Inferior parietal cortex (tissue), 1 donor: ENCODE measurements at regions not wholly inside any gene's neighbourhood (a gene's known extent, or its start where the extent isn't known, plus 50 kb on each side); places are given as distances from the start of the nearest gene placed in this dataset.

Source experiments
- DNase-seq: peaks from one replicate; pipeline ENCODE4 v3.0.0-alpha.2; 2016; ENCODE audit errors: extremely low spot score

GRCh38 chr4:138964716-138965426 lies 50.7 kb upstream of the NOCT start:
- DNase-seq: no peak

GRCh38 chr4:138963412-138963811 lies 52.2 kb upstream of the NOCT start:
- DNase-seq: no peak

- no peak for DNase-seq
Observed at GRCh38 chr4:138961664-138962063, 53.9 kb upstream of the NOCT start.

- no peak for DNase-seq
Observed at GRCh38 chr4:138961129-138961528, 54.5 kb upstream of the NOCT start.

GRCh38 chr4:138960175-138960710 lies 55.3 kb upstream of the NOCT start:
- no peak for DNase-seq

- peak; percentile 57 for DNase-seq
Observed at GRCh38 chr4:138959097-138959815, 56.3 kb upstream of the NOCT start.

GRCh38 chr4:138958519-138958918 lies 57.1 kb upstream of the NOCT start:
- no peak for DNase-seq

- no peak for DNase-seq
Observed at GRCh38 chr4:138957302-138957701, 58.3 kb upstream of the NOCT start.

GRCh38 chr4:138954428-138954827 lies 61.2 kb upstream of the NOCT start:
- DNase-seq: no peak

GRCh38 chr4:138953961-138954371 lies 61.6 kb upstream of the NOCT start:
- no peak for DNase-seq

- DNase-seq: no peak
Observed at GRCh38 chr4:138952411-138952810, 63.2 kb upstream of the NOCT start.

GRCh38 chr4:138951764-138952163 lies 63.8 kb upstream of the NOCT start:
- DNase-seq: no peak

GRCh38 chr4:138949866-138950265 lies 65.7 kb upstream of the NOCT start:
- no peak for DNase-seq

- no peak for DNase-seq
Observed at GRCh38 chr4:138948918-138949317, 66.7 kb upstream of the NOCT start.

GRCh38 chr4:138946306-138946705 lies 69.3 kb upstream of the NOCT start:
- no peak for DNase-seq

GRCh38 chr4:138945840-138946239 lies 69.7 kb upstream of the NOCT start:
- DNase-seq: no peak

GRCh38 chr4:138945401-138945800 lies 70.2 kb upstream of the NOCT start:
- DNase-seq: no peak

- no peak for DNase-seq
Observed at GRCh38 chr4:138943893-138944292, 71.7 kb upstream of the NOCT start.

- no peak for DNase-seq
Observed at GRCh38 chr4:138941037-138941436, 74.5 kb upstream of the NOCT start.

- no peak for DNase-seq
Observed at GRCh38 chr4:138939960-138940359, 75.6 kb upstream of the NOCT start.

- peak; percentile 79 for DNase-seq
Observed at GRCh38 chr4:138938366-138938690, 77.3 kb upstream of the NOCT start.

- DNase-seq: no peak
Observed at GRCh38 chr4:138935135-138935807, 80.3 kb upstream of the NOCT start.

GRCh38 chr4:138927072-138927471 lies 88.5 kb upstream of the NOCT start:
- no peak for DNase-seq
